ENCODE measurements at regions not wholly inside any gene's neighbourhood (a gene's known extent, or its start where the extent isn't known, plus 50 kb on each side); places are given as distances from the start of the nearest gene placed in this dataset.

DNA sequence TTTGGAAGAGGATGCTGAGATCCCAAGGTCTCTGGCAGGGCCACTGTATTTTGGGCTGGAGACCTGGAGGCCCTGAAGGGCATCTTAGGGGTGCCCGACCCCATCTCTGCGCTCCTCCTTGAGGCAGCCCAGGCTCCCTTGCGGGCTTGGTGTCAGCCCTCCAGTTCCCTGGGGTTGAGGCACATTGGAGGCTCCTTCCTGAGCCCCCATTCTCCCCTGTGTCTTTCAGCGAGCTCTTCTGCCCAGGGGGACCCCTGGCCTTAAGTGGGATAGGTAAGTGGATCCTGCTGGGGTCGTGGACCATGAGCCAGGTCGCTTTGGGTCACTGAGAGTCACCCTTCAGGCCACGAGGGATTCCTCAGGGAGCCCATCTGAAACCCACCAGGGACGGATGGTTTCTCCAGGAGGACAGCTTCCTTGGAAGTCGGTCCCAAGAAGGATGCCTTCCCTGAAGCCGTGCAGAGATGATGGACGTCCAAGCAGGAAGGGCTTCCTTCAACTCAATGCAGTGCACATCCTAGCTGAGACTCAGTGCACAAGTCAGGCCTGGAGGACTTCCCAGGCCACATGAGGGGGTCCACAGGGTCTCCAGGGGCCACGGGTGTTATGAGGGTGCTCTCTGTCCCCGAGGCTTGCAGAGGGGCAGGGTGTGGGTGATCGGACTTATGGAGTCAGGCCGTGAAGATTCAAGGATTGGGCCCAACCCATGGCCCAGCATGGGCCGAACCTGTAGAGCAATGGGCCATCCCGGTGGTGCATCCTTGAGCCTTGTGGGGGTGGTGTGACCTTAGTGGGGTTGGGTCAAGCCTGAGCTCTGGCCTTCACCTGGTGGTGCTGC is 224.3 kb downstream of the SNRPN start:
- no peak for TF ChIP-seq CTCF (IDR thresholded peaks at IDR 0.05)
- no peak for TF ChIP-seq POLR2A (IDR thresholded peaks at IDR 0.05)
- TF ChIP-seq EP300 (IDR thresholded peaks at IDR 0.05) = no peak

All from ovary (tissue), 3 donors.